HG02763 (cell line): ENCODE measurements at regions not wholly inside any gene's neighbourhood (a gene's known extent, or its start where the extent isn't known, plus 50 kb on each side); places are given as distances from the start of the nearest gene placed in this dataset.

Source experiments
- ATAC-seq: cut with Tn5 transposase; IDR thresholded peaks from one replicate; pipeline ENCODE4 v1.9.1; 2021; ENCODE audit warnings: mild to moderate bottlenecking, moderate library complexity; ENCODE audit not compliant: unreplicated experiment

GRCh38 chr22:47476231-47476630, 713.8 kb downstream of the TBC1D22A start:
- no peak for ATAC-seq

- no peak for ATAC-seq
Observed at GRCh38 chr22:47474895-47475294, 712.4 kb downstream of the TBC1D22A start.

- no peak for ATAC-seq
Observed at GRCh38 chr22:47474464-47474863, 712.0 kb downstream of the TBC1D22A start.

- ATAC-seq: no peak
Observed at GRCh38 chr22:47472636-47473035, 710.2 kb downstream of the TBC1D22A start.

- no peak for ATAC-seq
Observed at GRCh38 chr22:47471406-47471805, 709.0 kb downstream of the TBC1D22A start.

- ATAC-seq: no peak
Observed at GRCh38 chr22:47465809-47466208, 703.4 kb downstream of the TBC1D22A start.

- ATAC-seq: no peak
Observed at GRCh38 chr22:47465222-47465621, 702.8 kb downstream of the TBC1D22A start.

GRCh38 chr22:47463220-47463619, 700.8 kb downstream of the TBC1D22A start:
- ATAC-seq: no peak

GRCh38 chr22:47460861-47461260, 698.4 kb downstream of the TBC1D22A start:
- ATAC-seq: no peak

GRCh38 chr22:47460176-47460575, 697.7 kb downstream of the TBC1D22A start:
- ATAC-seq: no peak

GRCh38 chr22:47458348-47458747, 695.9 kb downstream of the TBC1D22A start:
- ATAC-seq: no peak

- ATAC-seq: no peak
Observed at GRCh38 chr22:47457509-47458300, 695.3 kb downstream of the TBC1D22A start.

- ATAC-seq: no peak
Observed at GRCh38 chr22:47457021-47457420, 694.6 kb downstream of the TBC1D22A start.

GRCh38 chr22:47456031-47456430, 693.6 kb downstream of the TBC1D22A start:
- ATAC-seq: no peak

- no peak for ATAC-seq
Observed at GRCh38 chr22:47453049-47453448, 690.6 kb downstream of the TBC1D22A start.

- no peak for ATAC-seq
Observed at GRCh38 chr22:47452184-47452583, 689.7 kb downstream of the TBC1D22A start.

- no peak for ATAC-seq
Observed at GRCh38 chr22:47450876-47451475, 688.5 kb downstream of the TBC1D22A start.

GRCh38 chr22:47449508-47450270, 687.2 kb downstream of the TBC1D22A start:
- ATAC-seq: no peak

- no peak for ATAC-seq
Observed at GRCh38 chr22:47448231-47449223, 686.1 kb downstream of the TBC1D22A start.
